HG02852 (cell line): ENCODE measurements at regions not wholly inside any gene's neighbourhood (a gene's known extent, or its start where the extent isn't known, plus 50 kb on each side); places are given as distances from the start of the nearest gene placed in this dataset.

ENCODE experiments used
- ATAC-seq: cut with Tn5 transposase; IDR thresholded peaks from one replicate; pipeline ENCODE4 v1.9.1; 2021; ENCODE audit warnings: mild to moderate bottlenecking, moderate library complexity; ENCODE audit not compliant: unreplicated experiment

DNA sequence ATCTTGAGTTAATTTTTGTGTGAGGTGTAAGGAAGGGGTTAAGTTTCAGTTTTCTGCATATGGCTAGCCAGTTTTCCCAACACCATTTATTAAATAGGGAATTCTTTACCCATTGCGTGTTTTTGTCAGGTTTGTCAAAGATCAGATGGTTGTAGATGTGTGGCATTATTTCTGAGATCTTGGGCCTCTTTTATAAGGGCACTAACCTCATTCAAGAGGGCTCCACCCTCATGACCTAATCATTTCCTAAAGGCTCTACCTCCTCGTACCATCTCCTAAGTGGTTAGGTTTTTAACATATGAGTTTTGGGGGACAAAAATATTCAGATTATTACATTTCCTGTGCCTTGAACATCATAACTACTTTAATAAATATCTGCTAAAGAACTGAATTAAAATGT, 510.9 kb downstream of the UTRN start:
- ATAC-seq, result no peak

DNA sequence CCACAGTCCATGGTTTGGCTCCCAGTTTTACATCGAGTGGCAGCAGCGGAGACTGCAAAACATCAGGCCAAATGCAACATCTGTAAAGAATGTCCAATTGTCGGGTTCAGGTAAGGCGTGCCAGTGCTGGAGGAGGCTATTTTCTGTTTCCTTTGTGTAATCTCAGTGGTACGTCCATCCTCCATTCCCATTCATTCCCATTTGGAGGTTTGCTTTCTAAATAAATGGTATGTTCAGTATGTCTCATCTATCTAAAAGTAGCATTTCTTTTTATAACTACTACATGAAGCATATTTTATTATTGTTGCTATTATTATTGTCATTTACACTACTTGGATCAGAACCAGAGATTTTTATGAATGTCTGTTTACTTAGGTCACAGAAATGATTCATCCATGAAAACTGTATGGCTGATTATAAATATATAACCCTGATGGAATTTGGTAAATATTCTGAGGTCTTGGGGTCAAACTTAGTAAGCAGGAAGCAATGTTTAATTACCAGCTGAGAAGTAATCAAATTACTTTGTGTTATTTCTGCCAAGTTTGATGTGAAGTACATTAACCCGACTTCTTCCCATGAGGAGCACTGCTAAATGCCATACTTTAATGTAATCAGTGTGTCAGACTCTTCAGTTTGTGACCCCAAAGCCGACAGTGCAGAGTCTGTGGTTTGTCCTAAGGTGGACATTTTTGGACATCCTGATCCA, 512.9 kb downstream of the UTRN start:
- ATAC-seq, result no peak

DNA sequence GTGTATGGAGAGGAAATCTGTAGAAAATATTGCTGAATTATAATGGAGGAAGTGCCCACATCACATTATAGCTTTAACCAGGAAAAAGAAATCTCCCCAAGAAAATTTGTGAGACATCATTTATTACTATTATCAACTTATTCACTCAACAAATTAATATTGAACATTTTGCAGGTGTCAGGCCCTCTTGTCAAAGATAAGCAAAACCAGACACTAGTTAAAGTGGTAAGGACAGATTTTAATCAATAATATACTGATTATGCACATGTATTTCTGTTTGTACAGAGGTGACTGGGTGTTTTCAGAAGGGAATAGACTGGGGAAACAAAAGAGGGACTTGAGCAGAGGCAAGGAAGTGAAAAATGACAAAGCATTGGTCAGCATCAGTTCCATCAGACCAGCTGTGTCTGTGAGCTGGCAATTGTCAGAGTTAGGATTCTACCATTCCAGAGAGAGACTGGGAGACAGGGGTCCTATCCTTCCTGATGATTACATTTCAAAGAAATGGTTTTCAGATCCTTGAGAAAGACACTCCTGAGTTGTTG, 519.2 kb downstream of the UTRN start:
- ATAC-seq, result no peak

DNA sequence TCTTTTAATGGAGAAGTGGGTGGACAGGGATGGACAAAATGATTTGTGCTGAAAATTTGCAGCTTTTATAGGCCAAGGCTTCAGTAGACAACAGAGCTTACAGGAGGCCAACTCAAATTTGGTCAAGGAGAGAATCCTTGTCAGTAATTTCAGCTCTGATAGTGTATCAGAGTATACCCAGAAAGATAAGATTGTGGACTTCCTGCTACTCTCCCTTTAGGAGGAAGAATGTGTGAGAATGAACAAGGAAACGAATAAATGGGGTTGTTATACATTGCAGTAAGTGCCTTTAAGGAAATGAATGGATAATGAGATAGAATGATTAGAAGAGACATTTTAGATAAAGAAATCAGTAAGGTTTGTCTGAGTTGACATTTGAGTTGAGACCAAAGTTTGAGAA, 519.9 kb downstream of the UTRN start:
- ATAC-seq, result no peak

DNA sequence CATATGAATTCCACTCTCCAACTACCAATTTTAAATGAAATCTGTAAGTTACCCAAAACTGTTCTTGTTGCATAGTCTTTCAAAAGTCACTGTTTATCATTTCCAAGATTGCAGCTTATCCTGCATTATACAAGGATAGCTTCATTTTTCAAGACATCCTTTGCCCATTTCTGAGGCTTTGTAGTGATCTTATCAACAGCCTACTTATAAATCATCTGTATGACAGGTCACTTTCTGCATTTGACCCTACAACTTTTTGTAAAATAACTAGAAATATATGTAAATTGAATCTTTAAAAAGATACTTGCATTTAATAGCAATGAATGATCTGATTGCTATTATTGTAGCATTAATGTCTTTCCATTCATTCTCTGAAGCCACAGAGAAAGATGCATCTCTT, 521.1 kb downstream of the UTRN start:
- ATAC-seq, result no peak

DNA sequence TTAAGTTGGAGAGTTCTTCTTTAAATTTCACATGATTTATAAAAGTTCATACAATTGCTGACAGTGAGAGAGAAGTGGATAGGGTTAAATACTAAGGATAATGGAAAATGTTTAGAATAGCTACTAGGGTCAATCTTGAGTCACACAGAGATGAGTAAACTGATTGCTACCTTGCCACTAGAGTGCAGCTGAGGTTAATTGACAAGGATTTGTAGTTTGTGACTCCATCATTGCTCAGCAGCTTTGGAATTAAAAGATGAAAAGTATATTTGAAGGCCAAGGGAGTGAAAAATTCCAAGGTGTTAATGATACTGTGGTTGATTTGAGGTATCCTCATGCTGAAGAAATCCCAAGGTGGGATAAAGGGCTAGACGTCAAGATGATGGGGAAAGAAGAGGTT, 524.0 kb downstream of the UTRN start:
- ATAC-seq, result no peak

DNA sequence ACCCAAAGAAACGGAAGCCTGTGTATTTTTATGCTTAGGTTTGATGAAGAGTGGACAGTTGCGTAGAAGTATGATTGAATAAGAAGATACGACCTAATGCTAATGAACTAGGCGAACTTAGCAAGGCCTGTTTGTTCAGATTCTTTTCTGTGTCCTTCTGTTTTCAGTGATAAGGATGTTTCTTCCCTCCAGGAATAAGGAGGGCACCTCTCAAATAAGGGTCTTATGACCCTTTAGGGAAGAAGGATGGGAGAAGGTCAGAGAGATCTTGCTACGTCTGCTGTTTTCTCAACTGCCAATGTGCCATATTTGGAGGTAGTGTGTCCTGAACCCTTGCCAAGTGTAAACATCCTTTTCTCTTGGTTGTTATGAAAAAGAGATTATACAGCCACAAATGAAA, 524.8 kb downstream of the UTRN start:
- ATAC-seq, result no peak

DNA sequence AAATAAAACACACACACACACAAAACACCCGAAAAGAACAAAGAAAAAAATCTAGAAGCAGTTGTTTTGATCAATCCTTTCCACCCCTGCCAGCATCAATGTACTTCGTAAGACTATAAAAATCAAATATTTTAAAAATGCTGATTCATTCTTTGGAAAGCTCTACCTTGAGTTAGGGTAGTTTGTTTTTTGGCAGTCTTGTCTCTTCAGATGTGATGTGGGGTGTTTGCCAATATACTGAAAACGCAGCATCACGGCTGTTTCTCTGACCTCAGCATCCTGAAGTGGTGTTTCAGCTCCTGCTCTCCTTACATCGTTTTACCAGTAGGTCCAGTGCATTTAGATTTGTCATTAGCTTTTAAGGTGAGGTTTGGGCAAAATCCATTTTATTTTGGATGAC, 526.0 kb downstream of the UTRN start:
- ATAC-seq, result no peak

DNA sequence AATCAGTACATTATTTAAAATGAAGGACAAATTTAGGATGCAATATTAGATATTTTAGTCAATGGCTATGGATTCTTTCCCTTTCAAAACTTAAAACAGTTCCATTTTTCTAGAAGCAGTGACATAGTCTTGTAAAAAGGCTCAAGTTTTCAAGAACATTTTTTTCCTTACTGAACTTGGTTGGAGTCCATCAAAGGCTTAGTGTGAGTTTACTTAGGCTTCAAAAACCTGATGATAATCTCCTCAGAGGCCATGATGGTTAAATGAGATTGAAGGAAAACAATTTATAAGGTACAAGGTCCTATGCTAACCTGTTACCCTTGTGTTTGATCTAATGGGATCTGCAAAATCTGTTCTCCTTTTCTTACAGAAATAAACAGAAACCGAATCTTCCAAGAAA, 531.8 kb downstream of the UTRN start:
- ATAC-seq, result no peak

DNA sequence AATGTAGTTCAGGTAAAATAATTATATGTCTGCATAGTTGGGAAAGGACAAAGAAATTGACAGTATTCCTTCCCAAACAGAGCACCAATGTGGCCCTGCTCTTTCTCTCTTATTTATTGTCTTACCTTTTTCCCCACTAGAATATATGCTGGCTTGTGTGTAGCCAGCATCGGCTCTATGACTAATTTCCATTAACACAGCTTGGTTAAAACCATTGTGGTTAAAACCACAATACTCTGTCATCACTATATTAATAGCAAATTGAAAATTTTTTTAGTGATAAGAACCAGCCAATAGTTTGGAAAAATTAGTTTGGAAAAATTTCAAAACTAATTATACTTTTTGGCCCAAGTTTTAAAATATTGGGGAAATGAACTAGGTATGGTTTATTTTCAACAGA, 535.1 kb downstream of the UTRN start:
- no peak for ATAC-seq

DNA sequence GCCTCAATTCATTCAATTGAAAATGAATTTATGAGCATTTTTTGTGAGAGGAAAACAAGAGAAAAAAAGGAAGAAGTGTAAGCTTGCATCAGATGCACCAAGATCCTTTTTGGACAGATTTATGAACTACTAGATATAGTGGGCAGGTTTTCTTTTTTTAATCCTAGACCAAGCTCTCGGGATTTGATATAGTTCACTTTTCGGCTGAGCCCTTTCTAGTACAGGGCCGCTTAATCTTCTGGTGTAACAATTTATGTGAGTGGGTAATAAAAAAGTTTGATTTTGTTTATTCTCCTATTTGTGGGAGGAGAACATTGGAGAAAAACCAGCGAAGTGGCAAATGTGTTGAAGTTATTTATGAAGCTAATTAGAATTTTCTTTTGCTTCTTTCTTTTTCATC, 538.0 kb downstream of the UTRN start:
- no peak for ATAC-seq

DNA sequence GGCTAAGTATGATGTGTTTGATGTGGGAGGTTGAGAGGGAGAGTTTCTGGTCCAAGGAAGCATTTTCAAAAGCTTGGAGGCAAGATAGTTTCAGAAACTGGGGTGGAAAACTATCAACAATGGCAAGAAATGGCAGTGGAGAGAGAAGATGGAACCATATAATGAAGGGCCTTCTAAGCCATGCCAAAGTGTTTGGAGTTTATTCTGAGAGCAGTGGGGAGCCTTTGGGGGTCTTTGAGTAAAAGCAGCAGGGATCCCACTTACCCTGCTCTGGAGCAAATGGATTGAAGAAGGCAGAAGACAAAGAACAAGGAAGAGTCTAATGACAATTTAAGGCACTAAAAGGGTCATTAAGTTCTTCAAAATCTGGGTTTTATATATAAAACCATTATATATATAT, 538.9 kb downstream of the UTRN start:
- no peak for ATAC-seq

DNA sequence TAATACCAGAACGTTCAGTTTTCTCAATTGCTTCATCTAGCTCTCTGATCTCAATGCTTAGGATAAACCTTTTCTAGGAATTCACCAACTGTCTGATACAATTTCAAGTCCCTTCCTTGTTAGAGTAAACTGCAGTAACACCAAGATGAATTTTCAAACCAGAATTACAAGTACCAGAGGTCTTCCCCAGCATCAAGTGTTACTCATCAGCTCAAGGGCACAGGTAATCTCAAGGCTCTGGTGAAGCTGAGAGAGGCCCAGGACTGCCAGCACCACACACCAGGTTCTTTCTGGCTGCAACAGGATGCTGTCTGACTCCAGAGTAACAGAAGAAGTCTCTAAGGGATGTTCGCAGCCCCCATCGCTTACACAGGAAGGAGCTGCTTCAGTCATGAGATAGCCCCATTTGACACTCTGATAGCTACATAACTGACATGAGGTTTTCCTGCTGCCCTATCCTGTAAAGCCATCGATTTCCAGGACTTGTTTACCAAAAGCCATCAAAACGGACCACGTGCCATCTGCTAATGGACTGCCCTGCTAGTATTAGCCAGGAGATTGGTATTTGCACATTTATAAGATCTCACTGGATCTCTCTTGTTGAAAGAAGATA, 549.4 kb downstream of the UTRN start:
- no peak for ATAC-seq

DNA sequence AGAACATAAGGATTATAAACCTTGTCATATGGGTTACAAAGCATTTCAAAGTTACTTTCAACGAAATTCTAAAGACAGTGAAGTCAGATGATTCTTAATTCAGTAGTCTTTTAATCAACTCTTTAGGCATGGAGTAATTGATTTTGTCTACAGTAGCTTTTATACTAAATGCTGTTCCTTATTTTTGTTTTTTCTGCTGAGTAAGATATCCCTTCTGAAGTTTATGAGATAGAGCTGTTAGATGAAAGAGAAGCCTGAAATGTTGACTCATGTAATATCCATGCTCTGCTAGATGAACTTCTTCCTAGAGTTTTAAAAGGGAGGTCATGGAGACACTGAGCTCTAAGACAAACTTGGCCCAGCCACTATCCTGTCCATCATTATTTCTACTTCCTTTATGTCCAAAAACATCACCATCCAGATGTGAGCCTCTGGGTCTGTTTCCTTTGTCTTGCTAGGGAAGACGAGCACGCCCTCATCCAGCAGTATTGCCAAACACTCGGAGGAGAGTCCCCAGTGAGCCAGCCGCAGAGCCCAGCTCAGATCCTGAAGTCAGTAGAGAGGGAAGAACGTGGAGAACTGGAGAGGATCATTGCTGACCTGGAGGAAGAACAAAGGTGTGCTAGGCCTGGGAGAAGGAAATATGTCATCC, 550.3 kb downstream of the UTRN start:
- ATAC-seq, result no peak

DNA sequence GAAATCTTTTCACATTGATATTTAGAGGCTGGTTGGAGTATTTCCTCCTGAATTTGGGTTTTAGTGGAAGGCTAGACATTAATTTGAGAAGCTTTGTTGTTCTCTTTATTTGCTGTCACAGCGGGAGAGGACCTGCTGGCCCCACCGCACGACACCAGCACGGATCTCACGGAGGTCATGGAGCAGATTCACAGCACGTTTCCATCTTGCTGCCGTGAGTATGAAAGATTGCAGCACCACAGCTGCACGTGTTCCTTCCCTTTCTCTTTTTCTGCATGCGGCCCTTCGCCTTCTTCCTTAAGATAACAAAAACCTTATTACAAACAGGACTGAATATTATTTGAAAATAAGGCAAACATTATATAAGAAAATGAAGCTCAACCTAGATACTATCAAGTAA, 555.5 kb downstream of the UTRN start:
- ATAC-seq, result no peak

DNA sequence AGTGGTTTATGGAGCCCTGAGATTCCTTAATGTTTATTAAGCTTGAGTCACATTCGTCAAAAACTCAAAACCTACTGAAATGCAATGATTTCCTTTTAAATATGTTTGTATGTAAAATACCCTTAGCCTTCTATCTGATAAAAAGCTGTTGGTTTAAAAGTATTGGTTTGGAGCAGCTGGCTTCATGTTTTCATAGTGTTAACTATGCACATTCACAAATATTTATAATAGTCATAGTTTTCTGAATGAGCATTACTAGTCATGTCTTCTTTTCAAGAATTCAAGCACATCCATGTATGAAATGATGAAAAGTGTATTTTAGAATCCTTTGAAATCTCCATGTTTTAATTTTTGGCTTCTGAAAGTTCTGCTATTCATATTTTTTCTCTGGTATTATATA, 558.6 kb downstream of the UTRN start:
- ATAC-seq, result no peak

DNA sequence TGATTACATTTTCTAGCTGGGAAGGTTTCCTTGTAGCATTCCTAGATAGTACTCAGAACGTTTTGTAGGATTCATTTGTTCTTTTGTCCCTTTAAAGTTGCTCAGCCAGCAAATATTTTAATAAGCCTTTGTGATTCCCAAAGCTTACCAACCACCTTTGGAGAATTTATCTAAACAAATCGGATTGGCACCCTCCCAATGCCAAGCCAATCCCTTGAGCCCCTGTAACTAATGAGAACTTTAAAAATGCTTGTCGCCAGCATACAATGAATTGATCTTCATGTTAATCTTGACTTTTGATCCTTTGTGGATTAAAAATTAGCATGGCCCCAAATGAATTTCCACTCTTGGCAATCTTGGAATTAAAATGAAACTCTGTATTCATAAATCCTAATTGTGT, 559.5 kb downstream of the UTRN start:
- no peak for ATAC-seq

DNA sequence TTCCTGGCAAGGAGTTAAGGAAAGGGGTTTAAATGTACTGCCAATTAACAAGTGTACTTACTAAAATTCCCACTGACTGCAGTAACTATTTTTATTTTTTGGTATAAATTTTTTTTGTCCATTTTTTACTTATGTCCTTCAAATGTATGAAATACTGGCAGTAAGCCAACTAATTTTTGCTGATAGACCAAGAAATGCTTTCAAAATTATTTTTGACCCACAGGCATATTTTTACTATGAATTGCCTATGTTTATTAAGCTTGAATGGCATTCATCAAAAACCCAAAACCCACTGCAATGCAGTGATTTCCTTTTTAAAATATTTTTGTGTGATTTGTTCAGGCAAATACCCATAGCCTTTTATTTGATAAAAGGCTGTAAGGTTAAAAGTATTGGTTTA, 560.1 kb downstream of the UTRN start:
- no peak for ATAC-seq

DNA sequence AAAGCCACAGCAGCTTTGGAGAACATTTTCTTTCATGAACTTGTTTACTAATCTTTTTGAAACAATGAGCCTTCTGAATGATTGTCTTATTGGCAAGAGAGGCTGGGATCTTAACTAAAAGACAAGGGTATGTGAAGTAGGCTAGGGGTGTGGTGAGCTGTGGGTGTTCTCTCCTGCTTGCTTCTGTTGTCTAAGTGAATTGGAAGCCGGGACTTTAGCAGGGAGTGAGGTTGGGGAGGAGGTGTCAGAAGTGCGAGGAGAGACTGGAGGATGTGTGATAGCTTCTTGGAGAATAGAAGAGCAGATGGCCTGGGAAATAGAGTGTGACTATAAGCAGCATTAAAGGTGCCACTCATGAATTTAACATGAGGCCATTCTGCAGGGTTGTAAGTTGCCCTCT, 562.8 kb downstream of the UTRN start:
- ATAC-seq, result no peak

DNA sequence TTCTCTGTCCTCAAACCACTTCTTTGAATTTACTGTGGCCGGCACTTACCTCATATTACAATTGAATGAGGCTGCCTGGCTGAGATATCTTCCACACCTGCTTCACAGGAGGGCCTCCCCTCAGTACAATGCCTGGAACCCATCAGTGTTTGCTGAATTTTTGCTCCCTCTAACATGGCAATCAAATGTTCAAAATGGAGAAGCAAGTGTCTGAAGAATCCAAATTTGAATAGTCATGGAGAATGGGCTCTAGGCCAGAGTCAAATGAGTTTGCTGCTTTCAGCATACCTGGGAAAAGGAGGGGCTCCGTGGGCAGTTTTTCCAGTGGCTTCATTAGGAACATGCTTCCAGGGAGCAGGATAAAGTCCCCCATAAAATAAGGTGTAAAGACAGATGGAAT, 564.8 kb downstream of the UTRN start:
- no peak for ATAC-seq

DNA sequence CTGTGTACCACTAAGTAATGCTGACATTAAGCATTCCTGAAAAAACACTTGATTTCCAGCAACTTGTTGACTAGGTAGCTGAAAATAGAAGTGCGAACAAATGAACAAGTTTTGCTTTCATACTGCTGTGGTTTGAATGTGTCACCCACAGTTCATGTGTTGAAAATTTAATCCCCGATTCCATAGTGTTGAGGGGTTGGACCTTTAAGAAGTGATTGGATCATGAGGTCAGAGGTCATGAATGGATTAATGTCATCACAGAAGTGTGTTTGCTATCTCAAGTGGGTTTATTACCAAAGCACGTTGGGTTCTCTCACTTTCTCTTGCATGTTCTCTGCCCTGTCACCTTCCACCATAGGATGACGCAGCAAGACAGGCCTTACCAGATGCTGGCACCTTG, 568.5 kb downstream of the UTRN start:
- no peak for ATAC-seq

DNA sequence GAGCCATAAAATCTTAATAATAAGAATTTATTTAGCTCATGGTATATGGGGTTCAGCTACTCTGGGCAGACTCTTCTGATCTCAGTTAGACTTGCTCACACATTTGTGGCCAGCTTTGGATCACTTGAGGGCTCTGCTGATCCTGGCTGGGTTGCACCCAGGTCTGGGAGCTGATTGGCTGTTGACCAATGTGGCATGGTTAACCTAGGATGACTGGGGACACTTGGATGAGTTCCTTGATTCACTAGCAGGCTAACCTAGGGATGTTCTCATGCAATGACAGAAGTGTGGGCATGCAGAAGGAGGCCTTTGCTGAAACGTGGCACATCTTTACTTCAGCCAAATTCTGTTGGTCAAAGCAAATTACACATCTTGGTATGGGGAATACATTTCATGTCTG, 569.5 kb downstream of the UTRN start:
- no peak for ATAC-seq
